ENCODE measurements at regions not wholly inside any gene's neighbourhood (a gene's known extent, or its start where the extent isn't known, plus 50 kb on each side); places are given as distances from the start of the nearest gene placed in this dataset.

DNA sequence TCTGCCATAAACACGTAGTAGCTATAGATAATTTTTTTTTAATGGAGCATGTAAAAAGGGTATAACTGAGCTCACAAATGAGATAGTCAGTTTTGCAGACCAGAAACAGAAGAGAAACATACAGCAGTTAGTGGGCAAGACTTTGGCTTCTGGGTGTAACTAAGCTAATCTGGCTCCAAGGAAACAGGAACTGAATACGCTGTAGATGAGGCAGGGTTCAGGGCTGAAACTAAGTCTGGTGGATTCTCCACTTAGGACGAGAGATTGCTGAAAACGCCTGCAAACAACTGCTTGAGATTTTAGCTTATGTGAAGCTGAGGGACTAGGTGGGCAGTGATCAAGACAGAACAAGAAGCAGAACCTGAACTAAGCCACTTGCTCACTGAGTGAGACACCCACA lies 91.7 kb downstream of the SMIM20 start:
- TF ChIP-seq, protein P1, sequence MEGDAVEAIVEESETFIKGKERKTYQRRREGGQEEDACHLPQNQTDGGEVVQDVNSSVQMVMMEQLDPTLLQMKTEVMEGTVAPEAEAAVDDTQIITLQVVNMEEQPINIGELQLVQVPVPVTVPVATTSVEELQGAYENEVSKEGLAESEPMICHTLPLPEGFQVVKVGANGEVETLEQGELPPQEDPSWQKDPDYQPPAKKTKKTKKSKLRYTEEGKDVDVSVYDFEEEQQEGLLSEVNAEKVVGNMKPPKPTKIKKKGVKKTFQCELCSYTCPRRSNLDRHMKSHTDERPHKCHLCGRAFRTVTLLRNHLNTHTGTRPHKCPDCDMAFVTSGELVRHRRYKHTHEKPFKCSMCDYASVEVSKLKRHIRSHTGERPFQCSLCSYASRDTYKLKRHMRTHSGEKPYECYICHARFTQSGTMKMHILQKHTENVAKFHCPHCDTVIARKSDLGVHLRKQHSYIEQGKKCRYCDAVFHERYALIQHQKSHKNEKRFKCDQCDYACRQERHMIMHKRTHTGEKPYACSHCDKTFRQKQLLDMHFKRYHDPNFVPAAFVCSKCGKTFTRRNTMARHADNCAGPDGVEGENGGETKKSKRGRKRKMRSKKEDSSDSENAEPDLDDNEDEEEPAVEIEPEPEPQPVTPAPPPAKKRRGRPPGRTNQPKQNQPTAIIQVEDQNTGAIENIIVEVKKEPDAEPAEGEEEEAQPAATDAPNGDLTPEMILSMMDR (IDR thresholded peaks at IDR 0.05) = no peak
- TF ChIP-seq POLR2AphosphoS5 (IDR thresholded peaks at IDR 0.05; ENCODE audit: insufficient read depth in 1 of 2, low read depth in 1 of 2) (no peak), POLR2A (IDR thresholded peaks at IDR 0.05) (no peak)

Data from vagina (tissue), 2 donors.